Esophagus (tissue), 2 donors: ENCODE measurements at regions not wholly inside any gene's neighbourhood (a gene's known extent, or its start where the extent isn't known, plus 50 kb on each side); places are given as distances from the start of the nearest gene placed in this dataset.

Experiments
- H3K27ac ChIP-seq, 2 donors: one replicate each; pipeline ENCODE4 v1.5.1; 2013; ENCODE audit warnings: low read depth in 2 of 2, mild to moderate bottlenecking in 2 of 2, inconsistent platforms in 1 of 2, low read length in 1 of 2, moderate library complexity in 1 of 2
- H3K27me3 ChIP-seq, 2 donors: one replicate each; pipeline ENCODE4 v1.6.1; 2013; ENCODE audit warnings: low read length in 2 of 2, control low read depth in 1 of 2, mild to moderate bottlenecking in 1 of 2; ENCODE audit not compliant: insufficient read depth in 2 of 2, control insufficient read depth in 1 of 2
- H3K36me3 ChIP-seq, 2 donors: one replicate each; pipeline ENCODE4 v1.6.1; 2013; ENCODE audit warnings: low read length in 1 of 2; ENCODE audit not compliant: control insufficient read depth in 2 of 2, insufficient read depth in 2 of 2
- H3K4me1 ChIP-seq, 2 donors: one replicate each; pipeline ENCODE4 v1.6.1; 2013; ENCODE audit warnings: low read length in 1 of 2; ENCODE audit not compliant: control insufficient read depth in 2 of 2, insufficient read depth in 2 of 2
- H3K4me3 ChIP-seq, 2 donors: one replicate each; pipeline ENCODE4 v1.5.1; 2013; ENCODE audit warnings: low read length in 2 of 2, mild to moderate bottlenecking in 2 of 2, low read depth in 1 of 2, moderate library complexity in 1 of 2
- H3K9me3 ChIP-seq, 2 donors: one replicate each; pipeline ENCODE4 v1.6.1; 2013; ENCODE audit warnings: mild to moderate bottlenecking in 2 of 2, low read depth in 1 of 2, low read length in 1 of 2, moderate library complexity in 1 of 2; ENCODE audit not compliant: control insufficient read depth in 2 of 2, insufficient read depth in 1 of 2
- WGBS, 2 donors: extraction: QIAGEN DNeasy Blood & Tissue Kit; methylation state at CpG; one replicate each; pipeline ENCODE4 v1.1.7; 2013; 5-methylcytosine and 5-hydroxymethylcytosine counted together
- donor health status: healthy with polysubstance abuse.
- donor health status: Bipolar disorder and iron deficiency.

- H3K36me3 ChIP-seq: no peaks in the 10 kb centered on the region
- H3K9me3 ChIP-seq: peaks cover 0 to 4% of the 10 kb centered on the region in 2 donors
- 93 to 97% methylated on average over 2 of the region's 2 CpGs for WGBS, 2 donors
- H3K4me3 ChIP-seq: no peak overlapping the region
- H3K27me3 ChIP-seq: no peaks in the 10 kb centered on the region
- no peaks in the 10 kb centered on the region for H3K4me1 ChIP-seq
- no peak overlapping the region for H3K27ac ChIP-seq
Observed at GRCh38 chr2:12102679-12103078, 356.2 kb downstream of the LPIN1 start.

GRCh38 chr2:12105180-12105579, 358.7 kb downstream of the LPIN1 start:
- H3K27ac ChIP-seq: no peak overlapping the region
- H3K4me1 ChIP-seq: no peaks in the 10 kb centered on the region
- peaks cover 0 to 4% of the 10 kb centered on the region in 2 donors for H3K9me3 ChIP-seq
- no peak overlapping the region for H3K4me3 ChIP-seq
- 93 to 95% methylated on average over 10 of the region's 10 CpGs for WGBS, 2 donors
- H3K27me3 ChIP-seq: no peaks in the 10 kb centered on the region
- H3K36me3 ChIP-seq: no peaks in the 10 kb centered on the region

- 48 to 53% methylated on average over 11 of the region's 11 CpGs for WGBS, 2 donors
- no peaks in the 10 kb centered on the region for H3K27me3 ChIP-seq
- H3K4me3 ChIP-seq: no peak overlapping the region
- H3K27ac ChIP-seq: no peak overlapping the region
- H3K9me3 ChIP-seq: peaks cover 0 to 3% of the 10 kb centered on the region in 2 donors
- no peaks in the 10 kb centered on the region for H3K36me3 ChIP-seq
- H3K4me1 ChIP-seq: no peaks in the 10 kb centered on the region
Observed at GRCh38 chr2:12106440-12107080, 360.1 kb downstream of the LPIN1 start.

GRCh38 chr2:12107321-12107720, 360.9 kb downstream of the LPIN1 start:
- H3K4me3 ChIP-seq: no peak overlapping the region
- no peaks in the 10 kb centered on the region for H3K27me3 ChIP-seq
- no peak overlapping the region for H3K27ac ChIP-seq
- 49 to 58% methylated on average over 4 of the region's 4 CpGs for WGBS, 2 donors
- no peaks in the 10 kb centered on the region for H3K4me1 ChIP-seq
- H3K36me3 ChIP-seq: no peaks in the 10 kb centered on the region
- H3K9me3 ChIP-seq: no peaks in the 10 kb centered on the region

- no peaks in the 10 kb centered on the region for H3K36me3 ChIP-seq
- H3K9me3 ChIP-seq: no peaks in the 10 kb centered on the region
- H3K4me3 ChIP-seq: no peak overlapping the region
- no peaks in the 10 kb centered on the region for H3K27me3 ChIP-seq
- H3K27ac ChIP-seq: no peak overlapping the region
- no peaks in the 10 kb centered on the region for H3K4me1 ChIP-seq
- 64 to 70% methylated on average over 5 of the region's 5 CpGs for WGBS, 2 donors
Observed at GRCh38 chr2:12107939-12108338, 361.5 kb downstream of the LPIN1 start.

- Histone ChIP-seq H3K36me3 (no peaks in the 10 kb centered on the region), H3K4me3 (no peak overlapping the region), H3K27ac (no peak overlapping the region), H3K4me1 (no peaks in the 10 kb centered on the region), H3K27me3 (no peaks in the 10 kb centered on the region), H3K9me3 (no peaks in the 10 kb centered on the region)
- WGBS, 2 donors: 81 to 92% methylated on average over 4 of the region's 4 CpGs
Observed at GRCh38 chr2:12109363-12110017, 363.1 kb downstream of the LPIN1 start.

GRCh38 chr2:12110074-12110473, 363.6 kb downstream of the LPIN1 start:
- H3K9me3 ChIP-seq: no peaks in the 10 kb centered on the region
- 39 to 46% methylated on average over 4 of the region's 4 CpGs for WGBS, 2 donors
- H3K27me3 ChIP-seq: no peaks in the 10 kb centered on the region
- no peak overlapping the region for H3K4me3 ChIP-seq
- no peaks in the 10 kb centered on the region for H3K36me3 ChIP-seq
- no peaks in the 10 kb centered on the region for H3K4me1 ChIP-seq
- H3K27ac ChIP-seq: no peak overlapping the region

GRCh38 chr2:12110481-12110880, 364.0 kb downstream of the LPIN1 start:
- H3K4me1 ChIP-seq: no peaks in the 10 kb centered on the region
- no peaks in the 10 kb centered on the region for H3K27me3 ChIP-seq
- no peaks in the 10 kb centered on the region for H3K9me3 ChIP-seq
- no peak overlapping the region for H3K27ac ChIP-seq
- no peaks in the 10 kb centered on the region for H3K36me3 ChIP-seq
- 85 to 87% methylated on average over 5 of the region's 5 CpGs for WGBS, 2 donors
- no peak overlapping the region for H3K4me3 ChIP-seq

GRCh38 chr2:12113412-12113811, 367.0 kb downstream of the LPIN1 start:
- Histone ChIP-seq H3K27ac (no peak overlapping the region), H3K36me3 (no peaks in the 10 kb centered on the region), H3K9me3 (no peaks in the 10 kb centered on the region), H3K4me3 (no peak overlapping the region), H3K27me3 (no peaks in the 10 kb centered on the region), H3K4me1 (no peaks in the 10 kb centered on the region)
- 85 to 87% methylated on average over 1 of the region's 1 CpG for WGBS, 2 donors

GRCh38 chr2:12114816-12115215, 368.4 kb downstream of the LPIN1 start:
- Histone ChIP-seq H3K36me3 (no peaks in the 10 kb centered on the region), H3K27me3 (no peaks in the 10 kb centered on the region), H3K27ac (no peak overlapping the region), H3K4me3 (no peak overlapping the region), H3K9me3 (no peaks in the 10 kb centered on the region), H3K4me1 (no peaks in the 10 kb centered on the region)
- 19 to 37% methylated on average over 1 of the region's 1 CpG for WGBS, 2 donors
